Naive B cell (primary cell): ENCODE measurements at regions not wholly inside any gene's neighbourhood (a gene's known extent, or its start where the extent isn't known, plus 50 kb on each side); places are given as distances from the start of the nearest gene placed in this dataset.

Source experiments
- ATAC-seq, 2 donors: fragments of 150-1000 bp; cut with Tn5 transposase; 2 replicates each; pipeline ENCODE4 v1.10.0; 2021; ENCODE audit warnings: low read depth in 2 of 2, mild to moderate bottlenecking in 2 of 2, moderate library complexity in 2 of 2
- DNase-seq: peaks from one replicate; pipeline ENCODE4 v3.0.0; 2022
- H3K27ac Mint-ChIP-seq, 6 donors: one replicate each; pipeline ENCODE4 v1.8.0; 2020 to 2022; ENCODE audit warnings: mild to moderate bottlenecking in 6 of 6, mixed read lengths in 6 of 6, moderate library complexity in 5 of 6, inconsistent platforms in 2 of 6
- H3K27me3 Mint-ChIP-seq, 3 donors: one replicate each; pipeline ENCODE4 v1.8.0; 2021 to 2022; ENCODE audit warnings: mixed read lengths in 3 of 3, mild to moderate bottlenecking in 1 of 3
- H3K36me3 Mint-ChIP-seq, 2 donors: one replicate each; pipeline ENCODE4 v1.8.0; 2020 to 2022; ENCODE audit warnings: mixed read lengths in 2 of 2, inconsistent platforms in 1 of 2, mild to moderate bottlenecking in 1 of 2
- H3K4me1 Mint-ChIP-seq, 3 donors: one replicate each; pipeline ENCODE4 v1.8.0; 2020 to 2022; ENCODE audit warnings: mixed read lengths in 3 of 3, inconsistent platforms in 1 of 3, mild to moderate bottlenecking in 1 of 3, moderate library complexity in 1 of 3
- H3K4me3 Mint-ChIP-seq, 8 donors: one replicate each; pipeline ENCODE4 v1.8.0; 2020 to 2022; ENCODE audit warnings: mild to moderate bottlenecking in 8 of 8, mixed read lengths in 8 of 8, moderate library complexity in 8 of 8, inconsistent platforms in 2 of 8
- H3K9me3 Mint-ChIP-seq, 7 donors: one replicate each; pipeline ENCODE4 v1.8.0; 2020 to 2022; ENCODE audit warnings: mixed read lengths in 7 of 7, mild to moderate bottlenecking in 5 of 7, inconsistent platforms in 2 of 7, moderate library complexity in 1 of 7

- no peak overlapping the region for H3K27ac Mint-ChIP-seq
- ATAC-seq, result no peak
- no peak for DNase-seq
- no peaks in the 10 kb centered on the region for H3K4me1 Mint-ChIP-seq
- no peaks in the 10 kb centered on the region for H3K27me3 Mint-ChIP-seq
- H3K4me3 Mint-ChIP-seq, result no peak overlapping the region
- H3K9me3 Mint-ChIP-seq, result peaks cover 0 to 7% (median 0%) of the 10 kb centered on the region in 7 donors
- no peaks in the 10 kb centered on the region for H3K36me3 Mint-ChIP-seq
Observed at GRCh38 chr14:46215801-46216200, 435.8 kb downstream of the RPL10L start.

GRCh38 chr14:46198676-46199075 is 452.9 kb downstream of the RPL10L start:
- H3K4me3 Mint-ChIP-seq, result no peak overlapping the region
- no peak for ATAC-seq

GRCh38 chr14:46197856-46198255 is 453.7 kb downstream of the RPL10L start:
- DNase-seq (no peak), ATAC-seq (no peak)
- Mint-ChIP-seq H3K4me1 (no peaks in the 10 kb centered on the region), H3K27me3 (no peaks in the 10 kb centered on the region), H3K27ac (no peak overlapping the region), H3K36me3 (no peaks in the 10 kb centered on the region), H3K9me3 (peaks cover 0 to 2% (median 0%) of the 10 kb centered on the region in 7 donors), H3K4me3 (no peak overlapping the region)

More at GRCh38 chr14:46198676-46199075, 452.9 kb downstream of the RPL10L start:
- DNase-seq, result no peak
- H3K9me3 Mint-ChIP-seq, result peaks cover 0 to 2% (median 0%) of the 10 kb centered on the region in 7 donors
- H3K4me1 Mint-ChIP-seq, result no peaks in the 10 kb centered on the region
- no peaks in the 10 kb centered on the region for H3K27me3 Mint-ChIP-seq
- H3K27ac Mint-ChIP-seq, result no peak overlapping the region
- H3K36me3 Mint-ChIP-seq, result no peaks in the 10 kb centered on the region
